ENCODE measurements at regions not wholly inside any gene's neighbourhood (a gene's known extent, or its start where the extent isn't known, plus 50 kb on each side); places are given as distances from the start of the nearest gene placed in this dataset.

GRCh38 chr7:144982133-144982532 lies 146.3 kb upstream of the TPK1 start:
- no peak for ATAC-seq (ENCODE audit: low read depth)
- dilution Hi-C loops (cut with HindIII; ENCODE audit: low sequenced_read_pairs, unreplicated experiment) = no loop called here
- in situ Hi-C loops (cut with MboI; ENCODE audit: low sequenced_read_pairs) = no loop called here

More at GRCh38 chr7:144982133-144982532, 146.3 kb upstream of the TPK1 start:
- ChIA-PET CTCF (no interaction called here), POLR2A (ENCODE audit: unreplicated experiment) (no interaction called here)
- no peak overlapping the region for H2BK120ac ChIP-seq (ENCODE audit: low read depth, low read length)
- H3K23ac ChIP-seq (ENCODE audit: low read depth, low read length) = no peak overlapping the region
- TF ChIP-seq BHLHE40 (IDR thresholded peaks at IDR 0.05; ENCODE audit: low read depth, low read length) (no peak), FOS (IDR thresholded peaks at IDR 0.05; ENCODE audit: low read depth, low read length) (no peak), CTCF (conservative IDR thresholded peaks at IDR 0.05; ENCODE audit: low read depth, low read length) (no peak)
- DNase-seq = no peak
- H3K36me3 ChIP-seq (ENCODE audit: control insufficient read depth, insufficient read depth, low read length) = no peaks in the 10 kb centered on the region
- H3K4me3 ChIP-seq (ENCODE audit: insufficient read depth, low read depth, low read length) = no peak overlapping the region
- H3K14ac ChIP-seq (replicated peaks; ENCODE audit: low read depth, low read length) = no peak overlapping the region
- H4K20me1 ChIP-seq (ENCODE audit: insufficient read depth, low read length) = no peaks in the 10 kb centered on the region
- H3K79me1 ChIP-seq (ENCODE audit: low read depth in 1 of 2, low read length in 2 of 2) = no peaks in the 10 kb centered on the region
- H3K18ac ChIP-seq (ENCODE audit: low read depth, low read length) = no peak overlapping the region
- no peak overlapping the region for H3K27ac ChIP-seq (ENCODE audit: insufficient read depth, low read length)
- H2AK9ac ChIP-seq (replicated peaks; ENCODE audit: low read depth, low read length, poor library complexity) = no peak overlapping the region
- H3K9me3 ChIP-seq (ENCODE audit: control insufficient read depth, insufficient read depth, low read length) = peaks cover 6% of the 10 kb centered on the region
- H3K4ac ChIP-seq (ENCODE audit: low read depth, low read length) = no peak overlapping the region
- intact Hi-C loops (cut with micrococcal nuclease) = no loop called here
- H2BK5ac ChIP-seq (ENCODE audit: low read depth, low read length, poor library complexity, severe bottlenecking) = no peak overlapping the region
- no peaks in the 10 kb centered on the region for H3K9me1 ChIP-seq (ENCODE audit: insufficient read depth, low read length)
- no peaks in the 10 kb centered on the region for H3K4me1 ChIP-seq (ENCODE audit: control insufficient read depth, insufficient read depth, low read length)
- no peak overlapping the region for H4K8ac ChIP-seq (ENCODE audit: low read depth in 2 of 2, low read length in 2 of 2)
- H3K4me2 ChIP-seq (ENCODE audit: low read depth, low read length) = no peak overlapping the region
- no peaks in the 10 kb centered on the region for H3K27me3 ChIP-seq (ENCODE audit: control insufficient read depth, insufficient read depth, low read length)
- H2BK15ac ChIP-seq (ENCODE audit: low read depth, low read length) = no peak overlapping the region
- no peak overlapping the region for H4K91ac ChIP-seq (ENCODE audit: insufficient read depth, low read depth, low read length)
- H3K9ac ChIP-seq (ENCODE audit: low read depth, low read length) = no peak overlapping the region
- no TSS peak for BruUV-seq (replicated peaks)
- H2AK5ac ChIP-seq (ENCODE audit: low read depth, low read length) = no peak overlapping the region
- H2BK20ac ChIP-seq (ENCODE audit: low read depth, low read length) = no peak overlapping the region
- H3K56ac ChIP-seq (ENCODE audit: extremely low read depth, insufficient read depth, low read length) = no peak overlapping the region
- no peak overlapping the region for H4K5ac ChIP-seq (ENCODE audit: low read depth, low read length)
- WGBS, 2 experiments (ENCODE audit: extremely low coverage in 2 of 2, insufficient read length in 1 of 2) = no CpG with 5 or more reads among the region's 1 CpG
- no peak overlapping the region for H2AFZ ChIP-seq (replicated peaks; ENCODE audit: low read length, poor library complexity)

Data from IMR-90 (cell line).